Stimulated activated CD8-positive, alpha-beta memory T cell treated with anti-CD3 and anti-CD28 coated beads, Interleukin-15, amount 100 ng/mL, for 1 hour (primary cell): ENCODE measurements at regions not wholly inside any gene's neighbourhood (a gene's known extent, or its start where the extent isn't known, plus 50 kb on each side); places are given as distances from the start of the nearest gene placed in this dataset.
"Not testable (repeated sequence)": the region's sequence is repeated elsewhere in the genome, so short reads cannot be mapped to it uniquely, and the experiment has no call there.

Source experiments
- DNase-seq: peaks from one replicate; pipeline ENCODE4 v3.0.0-alpha.2; 2020; ENCODE audit warnings: low read depth

GRCh38 chr9:65566018-65566417 lies 109.7 kb upstream of the ZNG1E start:
- not testable (repeated sequence) for DNase-seq

GRCh38 chr9:65519018-65519417 lies 156.7 kb upstream of the ZNG1E start:
- DNase-seq, result not testable (repeated sequence)

- DNase-seq, result not testable (repeated sequence)
These were observed 161.3 kb upstream of the ZNG1E start for GRCh38 chr9:65514465-65514864.

DNA sequence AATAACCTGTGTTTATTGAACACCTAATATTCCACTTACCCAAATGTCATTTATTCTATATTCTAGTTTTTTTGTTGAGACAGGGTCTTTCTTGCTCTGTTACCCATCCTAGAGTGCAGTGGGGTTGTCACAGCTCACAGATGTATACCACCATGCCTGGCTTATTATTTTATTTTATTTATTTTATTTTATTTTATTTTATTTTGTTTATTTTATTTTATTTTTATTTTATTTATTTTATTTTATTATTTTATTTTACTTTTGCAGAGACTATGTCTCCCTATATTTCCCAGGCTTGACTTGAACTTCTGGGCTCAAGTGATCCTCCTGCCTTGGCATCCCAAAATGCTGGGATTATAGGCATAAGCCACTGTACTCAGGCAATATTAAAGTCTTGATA lies 167.8 kb upstream of the ZNG1E start:
- not testable (repeated sequence) for DNase-seq

GRCh38 chr9:65504686-65505085 lies 171.0 kb upstream of the ZNG1E start:
- DNase-seq, result not testable (repeated sequence)

- DNase-seq, result not testable (repeated sequence)
These were observed 172.0 kb upstream of the ZNG1E start for GRCh38 chr9:65503696-65504095.

- not testable (repeated sequence) for DNase-seq
These were observed 192.8 kb upstream of the ZNG1E start for GRCh38 chr9:65482890-65483289.

GRCh38 chr9:65481291-65481690 lies 194.4 kb upstream of the ZNG1E start:
- DNase-seq, result not testable (repeated sequence)

DNA sequence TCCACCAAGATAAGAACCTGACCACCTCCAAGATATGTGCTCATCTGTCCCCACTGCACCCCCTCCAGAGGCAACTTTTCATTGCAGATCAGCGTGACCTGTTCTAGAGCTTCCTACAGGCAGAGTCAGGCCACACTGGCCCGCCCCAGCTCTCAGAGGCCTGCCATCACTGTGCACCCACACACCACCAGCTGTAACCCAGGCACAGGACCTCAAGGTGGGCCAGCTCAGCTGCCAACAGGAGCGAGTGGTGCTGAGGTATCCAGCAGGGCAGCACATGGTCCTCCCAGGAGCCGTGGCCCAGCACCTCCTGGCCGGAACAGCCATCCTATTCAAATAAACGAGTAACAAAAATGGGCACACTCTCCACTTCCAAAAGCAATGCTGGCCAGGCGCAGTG lies 189.9 kb upstream of the FOXD4L5 start:
- not testable (repeated sequence) for DNase-seq

GRCh38 chr9:65473059-65473822 lies 188.2 kb upstream of the FOXD4L5 start:
- not testable (repeated sequence) for DNase-seq

DNA sequence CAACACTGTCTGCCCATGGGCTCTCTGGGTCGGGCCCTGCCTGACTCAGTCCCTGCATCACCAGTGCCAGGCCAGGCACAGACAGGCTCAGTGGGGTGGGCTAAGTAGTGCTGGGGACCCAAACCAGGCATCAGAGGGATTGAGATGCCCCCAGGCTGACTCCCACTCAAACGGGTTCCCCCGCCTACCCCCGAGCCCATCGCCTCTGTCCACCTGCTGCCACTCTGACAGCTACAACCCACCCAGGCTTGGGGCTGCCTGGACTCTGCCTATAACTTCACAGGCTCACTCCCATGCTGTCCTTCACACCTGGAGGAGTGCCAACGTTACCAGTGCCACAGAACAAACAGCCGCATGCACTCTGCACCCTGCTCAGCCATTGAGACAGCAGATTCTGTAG lies 186.1 kb upstream of the FOXD4L5 start:
- DNase-seq, result not testable (repeated sequence)

DNA sequence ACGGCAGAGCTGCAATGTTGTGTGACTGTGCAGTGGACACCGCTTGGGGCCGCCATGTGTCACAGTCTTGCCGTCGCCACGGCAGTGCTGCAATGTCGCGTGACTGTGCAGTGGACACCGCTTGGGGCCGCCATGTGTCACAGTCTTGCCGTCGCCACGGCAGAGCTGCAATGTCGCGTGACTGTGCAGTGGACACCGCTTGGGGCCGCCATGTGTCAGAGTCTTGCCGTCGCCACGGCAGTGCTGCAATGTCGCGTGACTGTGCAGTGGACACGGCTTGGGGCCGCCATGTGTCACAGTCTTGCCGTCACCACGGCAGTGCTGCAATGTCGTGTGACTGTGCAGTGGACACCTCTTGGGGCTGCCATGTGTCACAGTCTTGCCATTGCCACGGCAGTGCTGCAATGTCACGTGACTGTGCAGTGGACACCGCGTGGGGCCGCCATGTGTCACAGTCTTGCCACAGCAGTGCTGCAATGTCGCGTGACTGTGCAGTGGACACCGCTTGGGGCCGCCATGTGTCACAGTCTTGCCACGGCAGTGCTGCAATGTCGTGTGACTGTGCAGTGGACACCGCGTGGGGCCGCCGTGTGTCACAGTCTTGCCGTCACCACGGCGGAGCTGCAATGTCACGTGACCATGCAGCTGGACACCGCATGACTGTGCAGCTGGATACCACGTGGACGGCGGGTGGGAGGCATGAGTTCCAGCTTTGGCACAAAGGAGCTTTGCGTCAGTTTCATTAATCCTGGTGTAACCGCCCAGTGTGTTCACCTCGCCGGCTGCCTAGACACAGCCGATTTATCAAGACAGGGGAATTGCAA lies 182.1 kb upstream of the FOXD4L5 start:
- not testable (repeated sequence) for DNase-seq

GRCh38 chr9:65465246-65465895 lies 180.4 kb upstream of the FOXD4L5 start:
- not testable (repeated sequence) for DNase-seq

- DNase-seq, result not testable (repeated sequence)
These were observed 177.5 kb upstream of the FOXD4L5 start for GRCh38 chr9:65462476-65462875.

DNA sequence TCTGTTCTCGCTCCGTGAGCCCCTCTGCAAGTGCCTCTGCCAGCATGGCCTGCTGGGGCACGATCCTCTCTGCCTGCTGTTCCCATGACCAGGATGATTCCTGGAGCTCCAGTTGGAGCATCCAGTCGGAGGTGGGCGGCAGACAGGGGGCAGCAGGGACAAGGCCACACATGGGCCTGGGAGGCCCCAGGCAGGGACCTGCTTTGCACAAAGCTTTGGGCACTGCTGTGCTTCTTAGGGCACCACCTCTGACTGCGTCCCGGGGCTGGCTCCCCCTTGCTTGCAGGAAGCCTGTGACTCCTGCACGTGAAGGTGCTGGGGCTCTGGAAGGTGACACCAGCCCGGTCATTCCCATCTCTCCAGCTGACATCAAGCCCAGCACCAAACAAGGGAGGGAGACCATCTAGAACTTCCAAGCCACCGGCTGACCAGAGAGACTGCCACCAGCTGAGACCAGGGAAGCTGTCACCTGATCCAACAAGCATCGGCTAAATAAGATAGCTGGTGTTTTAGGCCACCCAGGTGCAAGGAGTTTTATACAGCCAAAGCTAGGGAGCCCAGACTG lies 174.8 kb upstream of the FOXD4L5 start:
- no peak for DNase-seq

DNA sequence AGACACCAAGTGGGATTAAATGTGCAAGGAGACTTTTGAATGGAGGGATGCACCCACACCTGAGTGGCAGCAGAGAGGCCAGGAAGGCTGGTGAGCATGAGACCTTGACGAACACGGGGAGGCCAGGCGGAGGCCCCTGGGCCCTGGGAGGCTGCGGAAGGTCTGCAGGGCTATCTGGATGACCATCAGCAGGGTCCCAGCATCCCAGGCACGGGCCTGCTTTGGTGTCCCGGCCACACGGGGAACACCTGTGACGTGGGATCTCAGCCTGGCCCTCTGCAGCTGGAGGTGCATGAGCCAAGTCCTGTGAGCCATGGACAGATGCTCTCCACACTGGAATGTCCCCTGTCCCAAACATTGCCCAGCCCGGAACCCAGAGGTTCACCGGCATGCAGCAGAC lies 174.0 kb upstream of the FOXD4L5 start:
- DNase-seq, result no peak

GRCh38 chr9:65458465-65458864 lies 173.5 kb upstream of the FOXD4L5 start:
- DNase-seq, result no peak

DNA sequence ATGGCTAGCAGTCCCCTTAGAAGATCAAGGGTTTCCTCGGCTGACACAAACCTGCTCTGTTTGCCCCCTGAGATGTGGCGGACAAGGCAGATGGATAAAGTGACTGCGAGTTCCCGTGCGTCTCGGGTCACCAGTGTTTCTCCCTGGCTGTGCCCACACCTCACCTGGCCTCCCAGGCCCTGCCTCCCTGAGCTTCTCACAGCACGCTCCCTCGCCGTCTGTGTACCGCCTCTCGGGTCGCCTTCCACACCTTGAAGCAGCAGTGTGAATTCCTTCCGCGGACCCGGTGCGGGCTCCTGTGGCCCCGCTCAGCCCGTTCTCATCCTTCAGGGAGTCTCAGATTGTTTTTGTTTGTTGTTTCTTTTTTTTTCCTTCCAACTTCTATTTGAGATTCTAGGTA lies 172.0 kb upstream of the FOXD4L5 start:
- not testable (repeated sequence) for DNase-seq

GRCh38 chr9:65455751-65456647 lies 171.0 kb upstream of the FOXD4L5 start:
- DNase-seq, result not testable (repeated sequence)

DNA sequence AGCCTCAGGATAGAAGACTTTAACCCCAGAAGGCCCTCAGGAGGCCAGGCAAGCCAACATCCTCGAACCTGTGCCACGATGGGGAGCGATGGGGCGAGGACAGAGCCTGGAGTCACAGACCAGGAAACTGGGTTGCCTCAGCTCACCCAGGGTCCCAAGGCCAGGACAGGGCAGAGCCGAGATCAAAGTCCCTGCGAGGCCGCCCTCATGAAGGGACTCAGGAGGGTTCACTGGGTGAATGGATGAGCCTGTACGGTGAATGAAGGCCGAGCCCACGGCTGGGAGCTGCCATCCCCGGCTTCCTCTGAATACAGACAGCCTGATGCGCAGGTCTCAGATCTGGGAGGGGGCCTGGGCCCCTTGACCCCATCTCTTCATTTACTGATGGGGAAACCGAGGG lies 170.1 kb upstream of the FOXD4L5 start:
- not testable (repeated sequence) for DNase-seq

DNA sequence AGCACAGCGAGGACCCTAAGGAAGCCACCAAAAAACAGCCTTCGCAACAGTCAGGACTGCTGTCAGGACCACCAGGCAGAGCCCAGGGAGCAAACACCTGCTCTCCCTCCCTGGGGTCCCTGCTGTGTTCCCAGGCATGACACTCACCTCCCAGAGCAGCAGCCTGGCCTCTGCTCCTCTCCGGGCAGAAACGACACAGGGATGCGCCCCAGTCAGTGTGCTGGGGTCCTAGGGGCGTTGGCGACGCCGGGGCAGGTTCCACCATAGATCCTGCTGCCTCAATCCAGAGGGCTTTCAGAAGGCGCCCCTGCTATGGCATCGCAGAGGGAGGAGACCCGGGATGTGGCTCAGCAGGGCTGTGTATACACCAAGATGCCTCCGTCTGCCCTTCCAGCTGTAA lies 169.7 kb upstream of the FOXD4L5 start:
- not testable (repeated sequence) for DNase-seq
